Astrocyte of the hippocampus (primary cell): ENCODE measurements at regions not wholly inside any gene's neighbourhood (a gene's known extent, or its start where the extent isn't known, plus 50 kb on each side); places are given as distances from the start of the nearest gene placed in this dataset.
"Not testable (repeated sequence)": the region's sequence is repeated elsewhere in the genome, so short reads cannot be mapped to it uniquely, and the experiment has no call there.

ENCODE experiments used
- DNase-seq: peaks from one replicate; pipeline ENCODE4 v3.0.0; 2011; ENCODE audit warnings: low read depth, low spot score

DNA sequence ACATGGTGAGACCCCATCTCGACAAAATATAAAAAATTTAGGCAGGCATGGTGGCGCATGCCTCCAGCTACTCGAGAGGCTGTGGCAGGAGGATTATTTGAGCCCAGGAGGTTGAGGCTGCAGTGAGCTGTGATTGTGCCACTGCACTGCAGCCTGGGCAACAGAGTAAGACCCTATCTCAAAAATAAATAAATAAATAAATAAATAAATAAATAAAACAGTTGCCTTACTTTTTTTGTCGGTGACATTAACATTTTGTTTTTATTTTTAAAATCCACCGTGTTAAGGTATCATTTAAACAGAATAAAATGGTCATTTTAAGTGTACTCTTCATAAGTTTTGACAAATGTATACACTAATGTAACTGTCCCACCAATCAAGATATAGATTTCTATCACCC lies 57.0 kb downstream of the RASL11A start:
- no peak for DNase-seq

DNA sequence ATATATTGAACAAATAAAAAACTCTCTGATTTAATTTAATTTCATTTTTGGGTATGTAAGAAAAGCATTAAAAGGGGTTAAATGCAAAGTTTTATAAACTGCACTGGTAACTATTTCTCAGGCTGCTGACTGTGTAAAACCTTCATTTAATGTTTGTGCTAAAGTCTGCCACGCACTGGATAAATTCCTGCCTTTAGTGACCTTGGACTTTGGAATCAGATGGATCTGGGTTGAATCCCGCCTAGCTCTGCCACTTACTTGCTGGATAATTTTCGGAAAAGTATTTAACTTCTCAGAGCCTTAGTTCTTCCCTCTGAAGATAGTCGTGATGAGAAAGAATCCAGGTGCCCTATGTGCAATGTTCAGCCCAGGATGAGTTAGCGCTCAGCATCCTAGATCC lies 58.6 kb downstream of the RASL11A start:
- DNase-seq, result no peak

DNA sequence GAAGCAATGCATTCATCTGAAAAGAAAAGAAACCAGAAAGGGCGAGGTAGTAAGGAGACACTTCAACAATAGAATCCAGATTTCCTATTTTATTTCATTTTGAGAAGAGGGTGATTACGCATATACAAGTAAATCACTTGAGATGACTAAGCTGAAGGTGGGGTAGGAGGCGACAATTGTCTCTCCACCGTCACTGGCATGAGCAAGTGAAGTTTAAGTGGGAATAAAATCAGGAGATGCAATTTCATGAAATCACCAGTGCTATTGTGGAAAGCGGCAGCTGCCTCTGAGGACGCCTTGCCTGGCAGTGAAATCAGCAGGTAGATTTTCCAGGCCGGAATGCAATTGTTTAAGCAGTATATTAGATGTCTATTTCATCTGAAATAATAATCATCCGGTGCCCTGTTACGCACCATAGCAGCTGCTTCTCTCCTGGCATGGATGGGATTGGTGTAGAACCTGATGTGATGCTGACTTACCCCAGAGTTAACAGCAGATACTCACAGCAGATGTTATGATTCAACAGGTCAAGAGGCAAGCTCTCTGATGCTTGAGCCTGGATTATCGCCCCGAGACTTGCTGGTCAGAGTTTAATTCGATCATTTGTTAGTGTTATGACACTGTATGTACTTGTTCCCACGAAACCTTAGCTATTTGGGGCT lies 64.3 kb downstream of the RASL11A start:
- no peak for DNase-seq

DNA sequence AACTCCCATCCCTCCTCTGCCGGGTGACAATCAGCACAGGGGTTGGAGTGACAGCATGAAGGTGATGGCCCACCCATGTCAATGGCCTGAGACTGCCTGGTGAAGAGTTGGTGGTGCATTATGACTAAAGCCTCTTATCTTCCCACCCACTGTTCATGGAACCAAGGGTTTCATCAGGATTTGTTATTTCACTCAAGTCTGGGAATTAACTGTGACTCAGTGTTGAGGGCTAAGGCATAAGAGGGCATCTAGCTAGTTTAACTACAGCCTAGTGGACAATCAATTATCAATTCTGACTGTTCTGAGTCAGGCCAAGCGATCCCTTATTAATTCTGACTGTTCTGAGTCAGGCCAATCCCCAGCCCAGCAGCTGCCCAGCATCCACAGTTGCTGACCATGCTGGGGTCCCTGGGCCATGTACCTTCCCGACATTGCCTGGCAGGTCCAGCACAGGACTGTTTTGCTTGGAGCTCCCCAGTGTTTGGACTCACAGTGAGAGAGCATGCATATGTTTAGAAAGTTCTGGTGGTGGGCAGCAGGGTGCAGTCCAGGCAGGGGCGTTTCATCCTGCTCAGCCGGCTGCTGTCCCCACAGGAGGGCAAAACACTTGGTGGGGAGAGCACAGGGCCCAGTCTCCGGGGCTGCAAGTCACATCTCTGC lies 65.5 kb downstream of the RASL11A start:
- peak; percentile 48 for DNase-seq

DNA sequence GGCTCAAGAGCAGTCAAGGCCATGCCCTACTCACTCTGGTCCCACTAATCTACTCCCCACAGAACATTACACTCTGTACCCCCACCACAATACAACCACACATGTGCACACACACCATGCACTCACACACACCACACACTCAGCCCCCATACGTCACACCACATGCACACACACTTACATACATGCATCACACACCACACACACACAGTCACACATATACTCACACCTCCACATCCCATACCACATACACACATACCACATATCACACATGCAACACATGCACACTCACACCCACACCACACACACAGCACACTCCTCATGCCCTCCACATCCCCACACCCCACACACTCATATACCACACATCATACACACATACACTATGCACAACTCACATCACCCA lies 67.6 kb downstream of the RASL11A start:
- no peak for DNase-seq

DNA sequence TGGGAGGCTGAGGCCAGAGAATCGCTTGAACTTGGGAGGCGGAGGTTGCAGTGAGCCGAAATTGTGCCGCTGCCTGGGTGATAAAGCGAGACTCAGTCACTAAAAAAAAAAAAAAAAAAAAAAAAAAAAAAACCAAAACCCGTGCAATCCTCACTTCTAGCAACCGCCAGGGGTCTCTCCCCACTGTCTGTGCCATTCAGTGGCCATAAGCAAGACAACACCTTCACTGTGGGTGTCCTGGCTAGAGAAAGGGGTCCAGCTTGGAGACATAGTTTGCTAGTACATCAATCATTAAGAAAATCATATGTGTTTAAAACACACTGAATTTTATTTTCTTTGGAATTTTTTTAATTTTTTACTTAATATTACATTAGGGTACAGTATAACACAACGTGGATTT lies 68.2 kb downstream of the RASL11A start:
- no peak for DNase-seq

DNA sequence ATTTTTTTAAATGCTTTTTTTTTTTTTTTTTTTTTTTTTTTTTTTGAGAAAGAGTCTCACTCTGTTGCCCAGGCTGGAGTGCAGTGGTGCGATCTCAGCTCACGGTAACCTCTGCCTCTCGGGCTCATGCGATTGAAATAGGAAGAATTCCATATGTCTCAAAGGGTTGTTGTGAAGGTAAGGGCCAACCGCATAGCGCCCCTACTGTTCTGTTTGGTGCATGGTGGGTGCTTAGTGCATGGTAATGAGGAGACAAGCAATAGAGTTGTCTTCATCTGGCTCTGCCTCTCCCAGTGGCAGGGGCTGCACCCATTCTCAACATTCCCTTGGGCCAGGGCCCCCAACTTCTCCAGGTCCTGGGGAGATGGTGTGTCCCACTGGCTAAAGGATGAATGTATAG lies 68.7 kb downstream of the RASL11A start:
- DNase-seq, result no peak

DNA sequence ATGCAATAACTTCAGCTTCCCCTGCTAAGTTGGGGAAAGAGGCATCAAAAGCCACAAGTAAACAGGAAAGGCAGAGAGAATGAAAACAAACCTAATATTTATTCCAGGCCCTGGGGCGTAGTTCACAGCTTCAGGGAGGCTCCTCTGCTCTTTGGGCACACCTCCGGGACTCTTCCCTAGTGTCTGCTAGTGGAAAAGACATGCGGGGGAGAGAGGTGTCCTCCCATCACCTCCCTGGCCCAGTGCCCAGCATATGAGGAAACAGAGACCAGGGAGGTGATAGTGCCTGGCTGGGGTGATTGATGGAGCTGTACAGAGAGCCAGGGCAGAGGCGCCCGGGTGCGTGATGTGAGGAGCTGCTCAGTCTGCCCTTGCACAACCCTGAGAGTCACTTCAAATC lies 71.0 kb downstream of the RASL11A start:
- DNase-seq, result no peak

DNA sequence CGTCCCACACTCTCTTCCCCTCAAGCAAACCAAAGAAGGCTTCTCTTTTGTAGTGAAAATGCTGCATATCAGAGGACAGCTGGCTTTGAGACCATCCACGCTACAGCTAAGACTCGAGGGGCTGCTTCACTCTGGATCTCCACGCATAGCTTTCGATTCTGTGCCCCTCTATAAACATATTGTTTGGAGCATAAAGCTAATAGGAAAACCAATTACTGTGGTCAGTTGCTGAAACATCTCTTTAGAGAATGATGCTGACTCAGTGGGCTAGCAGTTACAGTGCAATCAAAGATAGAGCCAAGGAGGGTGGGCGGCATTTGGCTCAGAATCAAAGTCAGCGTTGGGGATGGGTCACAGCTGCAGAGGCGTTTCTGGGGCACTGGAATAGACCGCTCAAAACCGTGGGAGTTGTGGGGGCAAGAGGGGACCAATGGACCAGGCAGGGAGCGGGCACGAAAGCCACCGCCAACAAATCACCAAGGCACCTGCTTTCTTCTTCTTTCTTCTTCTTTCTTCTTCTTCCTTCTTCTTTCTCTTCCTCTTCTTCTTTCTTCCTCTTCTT lies 76.7 kb downstream of the RASL11A start:
- no peak for DNase-seq

DNA sequence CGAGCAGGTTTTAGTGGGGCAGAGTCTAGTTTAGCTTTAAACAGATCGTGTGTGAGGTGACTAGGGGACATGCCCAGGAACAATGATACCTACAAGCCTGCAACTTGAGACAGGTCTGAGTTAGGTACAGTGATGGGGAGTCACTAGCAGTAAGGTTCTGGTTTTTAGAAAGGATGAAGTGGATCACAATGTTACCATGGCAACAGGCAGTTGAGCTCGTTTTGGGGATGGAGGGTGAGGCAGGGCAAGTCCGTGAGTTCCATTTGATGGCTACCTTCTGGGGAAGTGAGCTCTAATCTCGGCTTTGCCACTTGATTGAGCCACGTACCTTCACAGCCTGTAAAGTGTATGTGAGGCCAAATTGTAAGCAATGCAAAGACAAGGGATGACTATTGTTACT lies 76.0 kb upstream of the GTF3A start:
- no peak for DNase-seq

DNA sequence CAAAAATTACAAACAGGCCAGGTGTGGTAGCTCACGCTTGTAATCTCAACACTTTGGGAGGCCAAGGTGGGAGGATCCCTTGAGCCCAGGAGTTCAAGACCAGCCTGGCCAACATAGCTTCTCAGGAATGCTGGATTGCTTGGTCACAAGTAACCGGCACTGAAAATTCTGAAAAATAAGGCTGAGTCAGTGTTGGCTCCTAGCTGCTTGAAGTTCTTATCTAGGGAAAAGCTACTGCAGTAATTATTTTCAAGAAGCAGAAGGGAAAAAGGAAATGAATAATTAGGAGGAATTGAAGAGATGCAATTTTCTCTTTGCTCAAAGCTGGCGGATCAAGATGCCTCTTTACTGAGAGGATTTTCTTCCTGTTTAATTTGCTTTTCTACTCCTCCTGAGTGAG lies 75.0 kb upstream of the GTF3A start:
- peak; percentile 64 for DNase-seq

DNA sequence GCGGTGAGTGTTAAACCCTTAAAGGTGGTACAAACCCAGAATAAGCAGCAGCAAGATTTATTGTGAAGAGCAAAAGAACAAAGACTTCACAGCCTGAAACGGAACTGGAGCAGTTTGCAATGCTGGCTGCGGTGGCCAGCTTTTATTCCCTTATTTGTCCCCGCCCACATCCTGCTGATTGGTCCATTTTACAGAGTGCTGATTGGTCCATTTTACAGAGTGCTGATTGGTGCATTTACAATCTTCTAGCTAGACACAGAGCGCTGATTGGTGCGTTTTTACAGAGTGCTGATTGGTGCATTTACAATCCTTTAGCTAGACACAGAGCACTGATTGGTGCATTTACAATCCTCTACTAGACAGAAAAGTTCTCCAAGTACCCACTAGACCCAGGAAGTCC lies 73.6 kb upstream of the GTF3A start:
- DNase-seq, result not testable (repeated sequence)

DNA sequence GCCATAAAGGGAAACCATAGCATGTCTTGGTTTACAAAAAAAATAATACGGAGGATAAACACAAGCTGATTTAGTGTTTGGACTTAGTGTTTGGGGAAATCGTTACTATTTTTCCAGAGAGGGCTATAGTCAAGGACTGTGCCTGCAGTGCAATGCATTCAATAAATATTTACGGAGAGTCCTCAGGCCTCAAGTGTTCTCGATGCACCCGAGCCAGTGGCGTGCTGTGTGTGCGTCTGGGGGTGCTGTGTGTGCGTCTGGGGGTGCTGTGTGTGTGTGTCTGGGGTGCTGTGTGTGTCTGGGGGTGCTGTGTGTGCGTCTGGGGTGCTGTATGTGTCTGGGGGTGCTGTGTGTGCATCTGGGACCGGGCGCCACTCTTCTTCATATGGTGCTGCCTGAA lies 71.7 kb upstream of the GTF3A start:
- DNase-seq, result no peak

DNA sequence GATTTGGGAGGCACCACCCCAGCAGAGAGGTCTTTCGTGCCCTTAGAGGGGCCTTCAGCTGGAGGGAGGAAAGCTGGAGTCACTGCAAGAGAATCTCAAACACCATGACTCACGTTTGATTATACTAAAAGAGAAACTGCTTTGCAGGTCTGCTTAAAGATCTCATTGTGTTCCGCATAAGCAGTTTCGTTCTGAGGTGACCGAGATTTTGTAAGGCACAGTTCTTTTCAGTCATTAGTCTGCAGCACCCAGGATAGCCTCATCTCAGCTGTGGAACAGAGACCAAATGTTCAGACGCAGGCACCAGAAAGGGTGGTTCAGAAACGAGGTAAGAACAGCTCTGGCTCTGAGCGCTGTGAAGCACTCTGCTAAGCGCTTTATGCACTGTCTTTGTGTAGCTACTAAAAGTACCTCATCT lies 71.2 kb upstream of the GTF3A start:
- DNase-seq, result peak; percentile 72

DNA sequence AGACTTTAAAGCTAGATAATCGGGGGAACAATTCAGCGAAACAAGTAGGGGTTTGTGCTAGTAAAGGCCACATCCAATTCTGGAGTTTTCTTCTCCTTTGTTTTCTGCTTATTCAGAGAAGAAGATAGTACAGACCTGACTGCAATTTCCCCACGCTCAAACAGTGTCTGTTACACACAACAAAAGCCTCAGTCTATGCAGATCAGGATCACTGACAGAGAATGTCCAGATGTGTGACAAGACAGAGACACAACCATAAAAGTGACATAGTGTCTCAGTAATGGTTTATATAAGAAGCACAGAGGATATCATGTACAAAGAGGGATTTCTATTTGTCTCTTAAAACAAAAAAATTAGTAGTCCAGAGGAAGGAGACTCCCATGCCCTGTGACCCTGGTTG lies 70.7 kb upstream of the GTF3A start:
- DNase-seq, result no peak

DNA sequence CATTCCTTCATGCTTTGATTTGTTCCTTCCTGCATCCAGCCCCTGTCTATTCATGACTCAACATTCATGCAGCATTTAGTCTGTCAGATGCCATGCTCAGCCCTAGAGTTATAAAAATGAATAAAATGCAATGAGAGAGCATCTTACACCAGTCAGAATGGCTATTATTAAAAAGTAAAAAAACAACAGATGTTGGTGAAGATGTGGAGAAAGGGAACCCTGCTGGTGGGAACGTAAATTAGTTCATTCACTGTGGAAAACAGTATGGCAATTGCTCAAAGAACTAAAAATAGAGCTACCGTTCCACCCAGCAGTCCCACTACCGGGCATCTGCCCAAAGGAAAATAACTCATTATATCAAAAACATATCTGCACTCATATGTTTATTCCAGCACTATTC lies 70.0 kb upstream of the GTF3A start:
- DNase-seq, result no peak

DNA sequence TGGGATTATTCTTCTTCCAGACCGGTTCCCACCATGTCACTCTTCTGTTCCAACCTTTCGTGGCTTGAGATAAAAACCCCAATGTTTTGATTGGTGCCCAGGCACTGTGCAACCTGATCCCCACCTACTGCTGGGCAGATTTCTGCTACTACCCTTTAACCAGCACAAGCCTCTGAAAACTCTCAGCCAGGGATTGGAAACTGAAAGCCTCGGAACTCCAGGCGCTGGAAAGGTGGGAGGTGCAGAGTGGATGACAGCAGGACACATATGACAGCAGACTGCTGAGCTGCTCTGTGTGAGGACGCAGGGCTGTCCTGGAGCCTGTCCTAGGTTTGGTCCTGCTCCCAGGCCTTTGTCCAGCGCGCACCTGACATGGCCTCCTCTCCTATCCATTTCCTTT lies 68.5 kb upstream of the GTF3A start:
- DNase-seq, result no peak

DNA sequence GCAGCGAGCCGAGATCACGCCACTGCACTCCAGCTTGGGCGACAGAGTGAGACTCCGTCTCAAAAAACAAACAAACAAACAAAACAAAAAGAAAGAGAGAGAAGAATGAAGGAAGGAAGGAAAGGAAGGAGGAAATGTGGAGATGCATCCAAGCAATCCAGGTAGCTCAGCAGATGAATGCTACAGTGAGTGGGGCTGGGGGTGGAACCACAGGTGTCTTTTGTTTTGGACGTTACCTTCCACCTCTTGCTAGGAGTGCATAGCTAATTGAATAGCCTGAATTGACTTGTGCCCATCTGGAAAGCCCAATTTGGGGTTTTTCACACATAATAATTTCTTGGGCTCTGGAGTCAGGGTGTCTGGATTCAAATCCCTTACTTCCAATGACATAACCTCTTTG lies 66.0 kb upstream of the GTF3A start:
- DNase-seq, result no peak

DNA sequence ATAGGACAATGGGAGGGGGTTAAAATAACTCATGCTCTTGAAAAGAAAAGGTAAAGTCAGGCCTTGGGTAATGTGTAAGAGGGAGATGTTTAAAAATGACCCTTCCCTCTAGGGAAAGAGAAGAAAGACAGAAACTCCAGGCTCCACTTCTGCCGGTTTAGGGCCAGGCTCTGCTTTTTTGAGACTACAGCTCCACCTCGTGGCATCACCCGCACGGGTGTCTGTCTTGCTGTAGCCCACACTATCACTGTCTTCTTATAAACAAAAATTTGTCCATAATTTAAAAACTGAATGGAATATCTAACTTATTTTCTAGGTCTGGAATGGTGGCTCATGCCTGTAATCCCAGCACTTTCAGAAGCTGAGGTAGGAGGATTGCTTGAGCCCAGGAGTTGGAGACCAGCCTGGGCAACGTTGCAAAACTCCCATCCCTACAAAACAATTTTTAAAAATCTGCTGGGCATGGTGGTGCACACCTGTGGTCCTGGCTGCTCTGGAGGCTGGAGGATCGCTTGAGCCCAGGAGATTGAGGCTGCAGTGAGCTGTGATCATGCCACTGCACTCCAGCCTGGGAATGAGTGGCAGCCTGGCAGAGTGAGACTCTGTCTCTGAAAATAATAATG lies 65.1 kb upstream of the GTF3A start:
- DNase-seq, result peak; percentile 86

DNA sequence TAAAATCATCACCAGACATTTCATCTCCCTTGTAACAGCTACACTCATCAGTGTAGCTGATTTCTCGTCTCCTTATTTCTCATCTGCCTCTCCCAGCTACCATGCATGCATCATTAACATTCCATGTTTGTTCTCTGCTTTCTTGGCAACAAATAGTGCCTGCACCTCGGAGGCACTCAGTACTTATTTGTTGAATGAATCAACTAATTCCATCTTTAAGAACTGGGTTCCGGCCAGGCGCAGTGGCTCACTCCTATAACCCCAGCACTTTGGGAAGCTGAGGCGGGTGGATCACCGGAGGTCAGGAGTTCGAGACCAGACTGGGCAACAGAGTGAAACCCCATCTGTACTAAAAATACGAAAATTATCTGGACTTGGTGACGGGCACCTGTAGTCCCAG lies 63.9 kb upstream of the GTF3A start:
- DNase-seq, result no peak

DNA sequence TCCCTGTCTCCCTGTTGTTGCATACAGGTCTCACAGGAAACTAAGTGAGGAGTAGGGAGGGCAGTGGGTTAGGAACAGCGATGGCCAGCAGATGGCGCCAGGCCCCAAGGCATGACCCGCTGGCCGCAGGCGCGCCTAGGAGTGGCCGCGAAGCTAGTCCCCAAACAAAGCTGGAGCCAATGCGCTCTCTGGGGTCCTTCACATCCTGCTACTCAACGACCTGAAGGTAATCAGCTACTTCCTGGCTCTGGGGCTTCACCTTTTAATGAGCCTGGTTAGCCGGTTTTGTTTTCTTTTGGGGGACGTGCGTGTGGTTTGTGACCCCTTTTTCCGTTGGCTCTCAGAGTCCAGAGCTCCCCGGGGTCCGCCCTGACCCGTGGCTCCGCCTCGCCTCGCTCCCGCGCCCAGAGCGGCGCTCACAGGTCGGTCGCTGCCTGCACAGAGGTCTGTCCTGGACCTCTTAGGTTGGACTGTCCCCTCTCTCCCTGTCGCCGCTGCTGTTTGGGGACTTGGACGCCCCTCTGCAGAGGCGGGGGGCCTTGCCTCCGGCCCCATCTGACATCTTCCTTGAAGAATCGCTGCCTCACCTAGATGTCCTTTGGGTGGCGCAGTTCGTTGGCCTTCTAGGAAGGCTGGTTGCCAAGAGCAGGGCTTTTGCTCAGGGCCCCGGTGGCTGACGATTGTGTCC lies 62.2 kb upstream of the GTF3A start:
- DNase-seq, result peak; percentile 92

DNA sequence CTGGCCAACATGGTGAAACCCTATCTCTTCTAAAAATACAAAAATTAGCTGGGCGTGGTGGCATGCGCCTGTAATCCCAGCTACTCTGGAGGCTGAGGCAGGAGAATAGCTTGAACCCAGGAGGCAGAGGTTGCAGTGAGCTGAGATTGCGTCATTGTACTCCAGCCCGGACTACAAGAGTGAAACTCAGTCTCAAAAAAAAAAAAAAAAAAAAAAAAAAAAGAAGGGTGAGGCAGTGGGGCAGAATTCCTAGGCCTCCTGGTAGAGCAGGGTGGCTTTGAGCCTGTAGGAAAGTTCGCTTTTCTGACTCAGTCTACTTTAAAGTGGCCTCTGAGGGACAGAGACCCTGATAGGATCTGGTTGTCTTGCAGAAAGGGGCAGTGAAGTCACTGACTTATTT lies 60.8 kb upstream of the GTF3A start:
- DNase-seq, result not testable (repeated sequence)
